Pons (tissue), 1 donor: ENCODE measurements at regions not wholly inside any gene's neighbourhood (a gene's known extent, or its start where the extent isn't known, plus 50 kb on each side); places are given as distances from the start of the nearest gene placed in this dataset.
"Not testable (repeated sequence)": the region's sequence is repeated elsewhere in the genome, so short reads cannot be mapped to it uniquely, and the experiment has no call there.

ENCODE experiments used
- DNase-seq: peaks from one replicate; pipeline ENCODE4 v3.0.0-alpha.2; 2016; ENCODE audit warnings: low spot score

- DNase-seq = not testable (repeated sequence)
Observed at GRCh38 chr2:132220589-132220988, 58.8 kb upstream of the ANKRD30BL start.

GRCh38 chr2:132221886-132222285, 60.1 kb upstream of the ANKRD30BL start:
- DNase-seq = not testable (repeated sequence)

- DNase-seq = no peak
Observed at GRCh38 chr2:132252191-132252893, 90.6 kb upstream of the ANKRD30BL start.

DNA sequence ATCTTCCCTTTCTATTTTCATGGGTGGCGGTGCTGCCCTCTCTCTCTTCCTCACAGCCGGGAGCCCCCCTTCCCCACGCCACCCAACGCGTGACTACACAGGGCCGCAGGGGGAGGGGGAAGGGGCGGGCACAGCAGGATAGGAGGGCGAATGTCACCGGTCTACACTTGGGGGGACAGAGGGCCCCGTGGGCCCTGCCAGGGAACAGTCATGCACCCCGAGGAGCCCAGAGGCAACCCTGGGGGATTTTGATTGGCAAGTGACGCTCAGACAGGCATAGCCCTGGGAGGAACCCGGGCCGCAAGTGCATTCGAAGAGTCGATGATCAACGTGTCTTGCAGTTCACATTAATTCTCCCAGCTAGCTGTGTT, 91.1 kb upstream of the ANKRD30BL start:
- no peak for DNase-seq

- no peak for DNase-seq
Observed at GRCh38 chr2:132253496-132254305, 91.9 kb upstream of the ANKRD30BL start.

GRCh38 chr2:132254306-132254919, 92.7 kb upstream of the ANKRD30BL start:
- DNase-seq = not testable (repeated sequence)

GRCh38 chr2:132255714-132256113, 94.0 kb upstream of the ANKRD30BL start:
- DNase-seq = no peak

- no peak for DNase-seq
Observed at GRCh38 chr2:132256251-132256902, 94.6 kb upstream of the ANKRD30BL start.

DNA sequence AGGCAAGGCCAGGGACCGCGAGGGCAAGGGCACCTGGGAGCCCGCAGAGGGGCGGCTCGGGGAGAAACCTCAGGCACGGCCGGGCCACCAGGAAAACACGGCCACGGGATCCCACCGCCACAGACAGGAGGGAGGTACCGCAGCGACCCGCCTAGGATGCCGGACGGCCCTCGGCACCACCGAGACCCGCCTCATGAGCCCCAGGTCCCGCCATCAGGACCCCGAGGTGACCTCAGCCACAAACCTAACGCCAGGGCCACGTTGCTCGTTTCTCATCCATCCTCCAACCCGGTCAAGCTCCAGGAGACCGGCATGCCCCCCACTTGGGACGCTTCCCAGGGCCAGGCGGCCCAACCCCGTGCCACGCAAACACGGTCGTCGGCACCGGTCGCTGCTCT, 95.2 kb upstream of the ANKRD30BL start:
- not testable (repeated sequence) for DNase-seq

- not testable (repeated sequence) for DNase-seq
Observed at GRCh38 chr2:132257301-132258171, 95.8 kb upstream of the ANKRD30BL start.

GRCh38 chr2:132259276-132259675, 97.5 kb upstream of the ANKRD30BL start:
- DNase-seq = not testable (repeated sequence)

GRCh38 chr2:132265595-132265994, 103.8 kb upstream of the ANKRD30BL start:
- DNase-seq = not testable (repeated sequence)

- no peak for DNase-seq
Observed at GRCh38 chr2:132267105-132267497, 105.3 kb upstream of the ANKRD30BL start.

- DNase-seq = not testable (repeated sequence)
Observed at GRCh38 chr2:132267498-132268283, 105.9 kb upstream of the ANKRD30BL start.

- DNase-seq = peak; percentile 11
Observed at GRCh38 chr2:132268284-132268976, 106.7 kb upstream of the ANKRD30BL start.

DNA sequence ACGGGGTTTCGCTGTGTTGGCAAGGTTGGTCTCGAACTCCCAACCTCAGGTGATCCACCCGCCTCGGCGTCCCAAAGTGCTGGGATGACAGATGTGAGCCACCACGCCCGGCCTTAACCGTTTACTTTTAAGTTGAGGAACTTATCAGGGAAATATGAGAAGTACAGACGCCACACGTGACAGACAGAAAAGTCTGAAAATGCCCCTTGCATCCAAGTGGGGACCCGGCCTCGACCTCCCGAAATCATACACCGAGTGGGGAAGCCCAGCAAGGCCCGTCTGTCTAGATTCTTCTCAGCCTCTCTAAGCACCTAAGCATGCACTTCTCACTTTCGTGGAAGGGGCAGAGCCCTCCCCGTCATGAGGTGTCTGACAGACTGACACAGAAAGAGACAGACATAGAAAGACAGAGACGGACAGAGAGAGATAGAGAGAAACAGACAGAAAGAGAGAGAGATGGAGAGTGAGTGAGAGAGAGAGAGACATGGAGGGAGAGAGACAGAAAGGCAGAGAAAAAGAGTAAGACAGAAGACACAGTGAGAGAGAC, 107.3 kb upstream of the ANKRD30BL start:
- no peak for DNase-seq

GRCh38 chr2:132270255-132270654, 108.5 kb upstream of the ANKRD30BL start:
- DNase-seq = no peak

DNA sequence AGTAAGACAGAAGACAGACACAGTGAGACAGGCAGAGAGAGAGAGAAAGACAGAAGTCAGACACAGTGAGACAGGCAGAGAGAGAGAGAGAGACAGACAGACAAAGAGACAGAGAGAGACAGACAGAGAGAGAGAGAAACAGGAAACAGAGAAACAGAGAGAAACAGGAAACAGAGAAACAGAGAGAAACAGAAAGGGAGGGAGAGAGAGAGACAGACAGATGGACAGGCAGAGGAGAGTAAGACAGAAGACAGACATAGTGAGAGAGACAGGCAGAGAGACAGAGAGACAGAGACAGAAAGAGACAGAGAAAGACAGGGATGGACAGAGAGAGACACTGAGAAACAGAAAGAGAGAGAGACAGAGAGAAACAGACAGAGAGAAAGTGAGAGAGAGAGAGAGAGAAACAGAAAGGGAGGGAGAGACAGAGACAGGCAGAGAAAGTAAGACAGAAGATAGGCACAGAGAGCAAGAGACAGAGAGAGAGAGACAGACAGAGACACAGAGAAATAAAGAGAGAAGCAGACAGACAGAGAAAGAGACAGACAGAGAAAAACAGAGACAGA, 109.3 kb upstream of the ANKRD30BL start:
- DNase-seq = no peak

GRCh38 chr2:132271794-132272193, 110.0 kb upstream of the ANKRD30BL start:
- DNase-seq = not testable (repeated sequence)
